ENCODE measurements at regions not wholly inside any gene's neighbourhood (a gene's known extent, or its start where the extent isn't known, plus 50 kb on each side); places are given as distances from the start of the nearest gene placed in this dataset.
A peak's percentile ranks its signal among the peaks of the same experiment; 100 is the strongest.
"Not testable (repeated sequence)": the region's sequence is repeated elsewhere in the genome, so short reads cannot be mapped to it uniquely, and the experiment has no call there.

GRCh38 chr7:85924062-85924461 is 719.6 kb upstream of the GRM3 start:
- no peaks in the 10 kb centered on the region for H3K27me3 ChIP-seq (ENCODE audit: low read depth)
- no peaks in the 10 kb centered on the region for H3K9me3 ChIP-seq
- H3K4me1 ChIP-seq = no peaks in the 10 kb centered on the region
- no peaks in the 10 kb centered on the region for H3K36me3 ChIP-seq (replicated peaks)
- in situ Hi-C loops (cut with MboI; ENCODE audit: low sequenced_read_pairs) = no loop called here
- DNase-seq (ENCODE audit: low spot score in 2 of 2) = no peak
- H3K4me3 ChIP-seq = no peak overlapping the region

GRCh38 chr7:85916016-85916415 is 727.7 kb upstream of the GRM3 start:
- DNase-seq (ENCODE audit: low spot score in 2 of 2) = no peak
- Histone ChIP-seq H3K27me3 (ENCODE audit: low read depth) (no peaks in the 10 kb centered on the region), H3K36me3 (replicated peaks) (no peaks in the 10 kb centered on the region), H3K4me1 (no peaks in the 10 kb centered on the region), H3K9me3 (no peaks in the 10 kb centered on the region), H3K4me3 (no peak overlapping the region)
- in situ Hi-C loops (cut with MboI; ENCODE audit: low sequenced_read_pairs) = no loop called here

- no peaks in the 10 kb centered on the region for H3K9me3 ChIP-seq
- H3K4me1 ChIP-seq = no peaks in the 10 kb centered on the region
- no peaks in the 10 kb centered on the region for H3K36me3 ChIP-seq (replicated peaks)
- H3K27me3 ChIP-seq (ENCODE audit: low read depth) = no peaks in the 10 kb centered on the region
- no peak for DNase-seq (ENCODE audit: low spot score in 2 of 2)
- in situ Hi-C loops (cut with MboI; ENCODE audit: low sequenced_read_pairs) = no loop called here
- no peak overlapping the region for H3K4me3 ChIP-seq
Measured at GRCh38 chr7:85914437-85914836, 727.6 kb upstream of the SEMA3D start.

GRCh38 chr7:85908051-85908450 is 721.2 kb upstream of the SEMA3D start:
- in situ Hi-C loops (cut with MboI; ENCODE audit: low sequenced_read_pairs) = no loop called here

GRCh38 chr7:85897967-85898366 is 711.1 kb upstream of the SEMA3D start:
- no peak for DNase-seq (ENCODE audit: low spot score in 2 of 2)
- Histone ChIP-seq H3K4me3 (no peak overlapping the region), H3K27me3 (ENCODE audit: low read depth) (no peaks in the 10 kb centered on the region), H3K4me1 (no peaks in the 10 kb centered on the region), H3K36me3 (replicated peaks) (no peaks in the 10 kb centered on the region), H3K9me3 (no peaks in the 10 kb centered on the region)
- in situ Hi-C loops (cut with MboI; ENCODE audit: low sequenced_read_pairs) = no loop called here

More at GRCh38 chr7:85908051-85908450, 721.2 kb upstream of the SEMA3D start:
- no peaks in the 10 kb centered on the region for H3K27me3 ChIP-seq (ENCODE audit: low read depth)
- H3K36me3 ChIP-seq (replicated peaks) = no peaks in the 10 kb centered on the region
- H3K9me3 ChIP-seq = no peaks in the 10 kb centered on the region
- H3K4me3 ChIP-seq = no peak overlapping the region
- no peaks in the 10 kb centered on the region for H3K4me1 ChIP-seq
- no peak for DNase-seq (ENCODE audit: low spot score in 2 of 2)

- in situ Hi-C loops (cut with MboI; ENCODE audit: low sequenced_read_pairs) = no loop called here
- Histone ChIP-seq H3K4me3 (no peak overlapping the region), H3K27me3 (ENCODE audit: low read depth) (no peaks in the 10 kb centered on the region), H3K4me1 (no peaks in the 10 kb centered on the region), H3K9me3 (no peaks in the 10 kb centered on the region), H3K36me3 (replicated peaks) (no peaks in the 10 kb centered on the region)
- no peak for DNase-seq (ENCODE audit: low spot score in 2 of 2)
Measured at GRCh38 chr7:85896531-85896930, 709.7 kb upstream of the SEMA3D start.

GRCh38 chr7:85895835-85896234 is 709.0 kb upstream of the SEMA3D start:
- in situ Hi-C loops (cut with MboI; ENCODE audit: low sequenced_read_pairs) = no loop called here
- no peak for DNase-seq (ENCODE audit: low spot score in 2 of 2)

GRCh38 chr7:85891900-85892299 is 705.0 kb upstream of the SEMA3D start:
- H3K9me3 ChIP-seq; DNase-seq (ENCODE audit: low spot score in 2 of 2); H3K4me3 ChIP-seq; H3K36me3 ChIP-seq (replicated peaks); in situ Hi-C loops (cut with MboI; ENCODE audit: low sequenced_read_pairs); H3K4me1 ChIP-seq; H3K27me3 ChIP-seq (ENCODE audit: low read depth): not testable (repeated sequence)

More at GRCh38 chr7:85895835-85896234, 709.0 kb upstream of the SEMA3D start:
- Histone ChIP-seq H3K4me1 (no peaks in the 10 kb centered on the region), H3K9me3 (no peaks in the 10 kb centered on the region), H3K36me3 (replicated peaks) (no peaks in the 10 kb centered on the region), H3K27me3 (ENCODE audit: low read depth) (no peaks in the 10 kb centered on the region), H3K4me3 (no peak overlapping the region)

- DNase-seq (ENCODE audit: low spot score in 2 of 2) = peak in 1 of 2 experiments; percentile 57
- in situ Hi-C loops (cut with MboI; ENCODE audit: low sequenced_read_pairs) = no loop called here
- H3K36me3 ChIP-seq (replicated peaks) = no peaks in the 10 kb centered on the region
- no peaks in the 10 kb centered on the region for H3K9me3 ChIP-seq
- H3K27me3 ChIP-seq (ENCODE audit: low read depth) = no peaks in the 10 kb centered on the region
- no peaks in the 10 kb centered on the region for H3K4me1 ChIP-seq
- no peak overlapping the region for H3K4me3 ChIP-seq
Measured at GRCh38 chr7:85890244-85890811, 703.5 kb upstream of the SEMA3D start.

- Histone ChIP-seq H3K4me1 (no peaks in the 10 kb centered on the region), H3K27me3 (ENCODE audit: low read depth) (no peaks in the 10 kb centered on the region), H3K36me3 (replicated peaks) (no peaks in the 10 kb centered on the region), H3K9me3 (no peaks in the 10 kb centered on the region), H3K4me3 (no peak overlapping the region)
- in situ Hi-C loops (cut with MboI; ENCODE audit: low sequenced_read_pairs) = loop anchor here (5.0 kb wide), 1 partner anchor 580 kb away; no protein-coding TSS in a partner anchor
- no peak for DNase-seq (ENCODE audit: low spot score in 2 of 2)
Measured at GRCh38 chr7:85887133-85887532, 700.3 kb upstream of the SEMA3D start.

- no peak overlapping the region for H3K4me3 ChIP-seq
- no peaks in the 10 kb centered on the region for H3K4me1 ChIP-seq
- no peak for DNase-seq (ENCODE audit: low spot score in 2 of 2)
- no peaks in the 10 kb centered on the region for H3K36me3 ChIP-seq (replicated peaks)
- no peaks in the 10 kb centered on the region for H3K27me3 ChIP-seq (ENCODE audit: low read depth)
- no peaks in the 10 kb centered on the region for H3K9me3 ChIP-seq
- in situ Hi-C loops (cut with MboI; ENCODE audit: low sequenced_read_pairs) = no loop called here
Measured at GRCh38 chr7:85882335-85882734, 695.5 kb upstream of the SEMA3D start.

GRCh38 chr7:85875398-85875797 is 688.5 kb upstream of the SEMA3D start:
- Histone ChIP-seq H3K9me3 (no peaks in the 10 kb centered on the region), H3K27me3 (ENCODE audit: low read depth) (no peaks in the 10 kb centered on the region), H3K36me3 (replicated peaks) (no peaks in the 10 kb centered on the region), H3K4me3 (no peak overlapping the region), H3K4me1 (no peaks in the 10 kb centered on the region)
- DNase-seq (ENCODE audit: low spot score in 2 of 2) = no peak
- in situ Hi-C loops (cut with MboI; ENCODE audit: low sequenced_read_pairs) = no loop called here

GRCh38 chr7:85866540-85866939 is 679.7 kb upstream of the SEMA3D start:
- no peak for DNase-seq (ENCODE audit: low spot score in 2 of 2)
- no peaks in the 10 kb centered on the region for H3K27me3 ChIP-seq (ENCODE audit: low read depth)
- in situ Hi-C loops (cut with MboI; ENCODE audit: low sequenced_read_pairs) = no loop called here
- H3K36me3 ChIP-seq (replicated peaks) = no peaks in the 10 kb centered on the region
- no peak overlapping the region for H3K4me3 ChIP-seq
- no peaks in the 10 kb centered on the region for H3K9me3 ChIP-seq
- H3K4me1 ChIP-seq = no peaks in the 10 kb centered on the region

GRCh38 chr7:85851571-85852193 is 664.8 kb upstream of the SEMA3D start:
- H3K36me3 ChIP-seq (replicated peaks) = no peaks in the 10 kb centered on the region
- no peak for DNase-seq (ENCODE audit: low spot score in 2 of 2)
- H3K4me1 ChIP-seq = no peaks in the 10 kb centered on the region
- no peaks in the 10 kb centered on the region for H3K9me3 ChIP-seq
- in situ Hi-C loops (cut with MboI; ENCODE audit: low sequenced_read_pairs) = no loop called here
- H3K4me3 ChIP-seq = no peak overlapping the region
- H3K27me3 ChIP-seq (ENCODE audit: low read depth) = peaks cover 3% of the 10 kb centered on the region; the same call in 1 of the 2 replicates

GRCh38 chr7:85850381-85850780 is 663.5 kb upstream of the SEMA3D start:
- Histone ChIP-seq H3K9me3 (no peaks in the 10 kb centered on the region), H3K4me1 (no peaks in the 10 kb centered on the region), H3K27me3 (ENCODE audit: low read depth) (no peaks in the 10 kb centered on the region; the same call in 1 of the 2 replicates), H3K4me3 (no peak overlapping the region), H3K36me3 (replicated peaks) (no peaks in the 10 kb centered on the region)
- DNase-seq (ENCODE audit: low spot score in 2 of 2) = no peak
- in situ Hi-C loops (cut with MboI; ENCODE audit: low sequenced_read_pairs) = no loop called here

All from HAP-1 (cell line).